OCI-LY1 (cell line): ENCODE measurements at regions not wholly inside any gene's neighbourhood (a gene's known extent, or its start where the extent isn't known, plus 50 kb on each side); places are given as distances from the start of the nearest gene placed in this dataset.

Experiments used
- CTCF ChIP-seq: fragments of 200-600 bp; sonication (generic), shearing (Covaris generic); IDR thresholded peaks from 2 replicates; pipeline ENCODE4 v1.5.1; 2017; ENCODE audit warnings: mild to moderate bottlenecking, antibody characterized with exemption, low read length, moderate library complexity, mixed read lengths
- EZH2 ChIP-seq: fragments of 200-600 bp; sonication (generic), shearing (Covaris generic); IDR thresholded peaks from 2 replicates; pipeline ENCODE4 v1.8.0; 2017; ENCODE audit warnings: borderline replicate concordance, mixed run types, mild to moderate bottlenecking, antibody characterized with exemption, low read length, moderate library complexity, mixed read lengths

DNA sequence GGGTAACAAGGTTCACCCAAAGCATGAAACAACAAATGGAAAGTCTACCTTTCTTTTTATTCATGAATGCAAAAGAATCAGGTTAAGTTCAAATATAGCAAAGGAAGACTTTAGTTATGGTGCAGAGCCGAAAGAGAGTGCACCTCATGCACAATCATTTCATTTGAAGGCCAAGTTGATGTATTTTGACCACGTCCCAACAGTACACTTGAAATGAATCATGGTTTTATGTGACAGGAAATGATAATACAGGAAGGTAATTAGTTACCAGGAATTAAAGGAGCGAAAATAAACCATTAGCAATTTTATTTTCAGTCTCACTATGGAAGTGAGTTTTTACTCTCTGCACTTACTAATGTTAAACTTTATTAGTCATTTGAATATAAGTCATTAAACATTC, 281.2 kb upstream of the DIAPH2 start:
- TF ChIP-seq EZH2 (no peak), CTCF (no peak)
